GM21423 (cell line): ENCODE measurements at regions not wholly inside any gene's neighbourhood (a gene's known extent, or its start where the extent isn't known, plus 50 kb on each side); places are given as distances from the start of the nearest gene placed in this dataset.

Source experiments
- ATAC-seq: cut with Tn5 transposase; IDR thresholded peaks from one replicate; pipeline ENCODE4 v1.9.1; 2021; ENCODE audit warnings: mild to moderate bottlenecking, moderate library complexity; ENCODE audit not compliant: unreplicated experiment

- ATAC-seq: no peak
These were observed 156.4 kb upstream of the KL start for GRCh38 chr13:32859707-32860292.

- ATAC-seq: no peak
These were observed 154.9 kb upstream of the KL start for GRCh38 chr13:32861304-32861703.

GRCh38 chr13:32863596-32863995 is 152.6 kb upstream of the KL start:
- no peak for ATAC-seq

- no peak for ATAC-seq
These were observed 149.3 kb upstream of the KL start for GRCh38 chr13:32866921-32867320.

GRCh38 chr13:32877491-32877890 is 138.7 kb upstream of the KL start:
- ATAC-seq: no peak

- no peak for ATAC-seq
These were observed 138.1 kb upstream of the KL start for GRCh38 chr13:32878163-32878562.

GRCh38 chr13:32880636-32881035 is 135.6 kb upstream of the KL start:
- ATAC-seq: no peak

GRCh38 chr13:32881074-32881776 is 135.0 kb upstream of the KL start:
- no peak for ATAC-seq

GRCh38 chr13:32881777-32882145 is 134.5 kb upstream of the KL start:
- no peak for ATAC-seq

- no peak for ATAC-seq
These were observed 133.5 kb upstream of the KL start for GRCh38 chr13:32882691-32883090.

- ATAC-seq: no peak
These were observed 132.7 kb upstream of the KL start for GRCh38 chr13:32883474-32883873.

- no peak for ATAC-seq
These were observed 128.6 kb upstream of the KL start for GRCh38 chr13:32887617-32888016.

- no peak for ATAC-seq
These were observed 126.1 kb upstream of the KL start for GRCh38 chr13:32889986-32890565.

GRCh38 chr13:32893176-32893575 is 123.0 kb upstream of the KL start:
- no peak for ATAC-seq

GRCh38 chr13:32894589-32895001 is 121.6 kb upstream of the KL start:
- ATAC-seq: no peak

GRCh38 chr13:32895296-32895695 is 120.9 kb upstream of the KL start:
- no peak for ATAC-seq

GRCh38 chr13:32897296-32897695 is 118.9 kb upstream of the KL start:
- no peak for ATAC-seq

- no peak for ATAC-seq
These were observed 114.0 kb upstream of the KL start for GRCh38 chr13:32902029-32902780.

GRCh38 chr13:32902874-32903273 is 113.3 kb upstream of the KL start:
- no peak for ATAC-seq

GRCh38 chr13:32903720-32904119 is 112.5 kb upstream of the KL start:
- ATAC-seq: no peak

GRCh38 chr13:32904266-32904665 is 112.0 kb upstream of the KL start:
- no peak for ATAC-seq
